ENCODE measurements at regions not wholly inside any gene's neighbourhood (a gene's known extent, or its start where the extent isn't known, plus 50 kb on each side); places are given as distances from the start of the nearest gene placed in this dataset.

- TF ChIP-seq POLR2A (IDR thresholded peaks at IDR 0.05; ENCODE audit: borderline replicate concordance, extremely low read depth, insufficient read depth, insufficient read length) (no peak), EZH2 (IDR thresholded peaks at IDR 0.05) (no peak), POLR2AphosphoS5 (IDR thresholded peaks at IDR 0.05; ENCODE audit: low read depth, low read length) (no peak)
- TF ChIP-seq, protein P1, sequence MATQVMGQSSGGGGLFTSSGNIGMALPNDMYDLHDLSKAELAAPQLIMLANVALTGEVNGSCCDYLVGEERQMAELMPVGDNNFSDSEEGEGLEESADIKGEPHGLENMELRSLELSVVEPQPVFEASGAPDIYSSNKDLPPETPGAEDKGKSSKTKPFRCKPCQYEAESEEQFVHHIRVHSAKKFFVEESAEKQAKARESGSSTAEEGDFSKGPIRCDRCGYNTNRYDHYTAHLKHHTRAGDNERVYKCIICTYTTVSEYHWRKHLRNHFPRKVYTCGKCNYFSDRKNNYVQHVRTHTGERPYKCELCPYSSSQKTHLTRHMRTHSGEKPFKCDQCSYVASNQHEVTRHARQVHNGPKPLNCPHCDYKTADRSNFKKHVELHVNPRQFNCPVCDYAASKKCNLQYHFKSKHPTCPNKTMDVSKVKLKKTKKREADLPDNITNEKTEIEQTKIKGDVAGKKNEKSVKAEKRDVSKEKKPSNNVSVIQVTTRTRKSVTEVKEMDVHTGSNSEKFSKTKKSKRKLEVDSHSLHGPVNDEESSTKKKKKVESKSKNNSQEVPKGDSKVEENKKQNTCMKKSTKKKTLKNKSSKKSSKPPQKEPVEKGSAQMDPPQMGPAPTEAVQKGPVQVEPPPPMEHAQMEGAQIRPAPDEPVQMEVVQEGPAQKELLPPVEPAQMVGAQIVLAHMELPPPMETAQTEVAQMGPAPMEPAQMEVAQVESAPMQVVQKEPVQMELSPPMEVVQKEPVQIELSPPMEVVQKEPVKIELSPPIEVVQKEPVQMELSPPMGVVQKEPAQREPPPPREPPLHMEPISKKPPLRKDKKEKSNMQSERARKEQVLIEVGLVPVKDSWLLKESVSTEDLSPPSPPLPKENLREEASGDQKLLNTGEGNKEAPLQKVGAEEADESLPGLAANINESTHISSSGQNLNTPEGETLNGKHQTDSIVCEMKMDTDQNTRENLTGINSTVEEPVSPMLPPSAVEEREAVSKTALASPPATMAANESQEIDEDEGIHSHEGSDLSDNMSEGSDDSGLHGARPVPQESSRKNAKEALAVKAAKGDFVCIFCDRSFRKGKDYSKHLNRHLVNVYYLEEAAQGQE (IDR thresholded peaks at IDR 0.05; ENCODE audit: low read depth), result no peak
- TF ChIP-seq, protein P2, sequence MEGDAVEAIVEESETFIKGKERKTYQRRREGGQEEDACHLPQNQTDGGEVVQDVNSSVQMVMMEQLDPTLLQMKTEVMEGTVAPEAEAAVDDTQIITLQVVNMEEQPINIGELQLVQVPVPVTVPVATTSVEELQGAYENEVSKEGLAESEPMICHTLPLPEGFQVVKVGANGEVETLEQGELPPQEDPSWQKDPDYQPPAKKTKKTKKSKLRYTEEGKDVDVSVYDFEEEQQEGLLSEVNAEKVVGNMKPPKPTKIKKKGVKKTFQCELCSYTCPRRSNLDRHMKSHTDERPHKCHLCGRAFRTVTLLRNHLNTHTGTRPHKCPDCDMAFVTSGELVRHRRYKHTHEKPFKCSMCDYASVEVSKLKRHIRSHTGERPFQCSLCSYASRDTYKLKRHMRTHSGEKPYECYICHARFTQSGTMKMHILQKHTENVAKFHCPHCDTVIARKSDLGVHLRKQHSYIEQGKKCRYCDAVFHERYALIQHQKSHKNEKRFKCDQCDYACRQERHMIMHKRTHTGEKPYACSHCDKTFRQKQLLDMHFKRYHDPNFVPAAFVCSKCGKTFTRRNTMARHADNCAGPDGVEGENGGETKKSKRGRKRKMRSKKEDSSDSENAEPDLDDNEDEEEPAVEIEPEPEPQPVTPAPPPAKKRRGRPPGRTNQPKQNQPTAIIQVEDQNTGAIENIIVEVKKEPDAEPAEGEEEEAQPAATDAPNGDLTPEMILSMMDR (IDR thresholded peaks at IDR 0.05 in 2 of 3, conservative IDR thresholded peaks at IDR 0.05 in 1 of 3; ENCODE audit: borderline replicate concordance in 1 of 3, insufficient read depth in 1 of 3, low read depth in 2 of 3, low read length in 2 of 3), result no peak
- TF ChIP-seq, protein P3, sequence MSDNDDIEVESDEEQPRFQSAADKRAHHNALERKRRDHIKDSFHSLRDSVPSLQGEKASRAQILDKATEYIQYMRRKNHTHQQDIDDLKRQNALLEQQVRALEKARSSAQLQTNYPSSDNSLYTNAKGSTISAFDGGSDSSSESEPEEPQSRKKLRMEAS (IDR thresholded peaks at IDR 0.05), result no peak
Measured at GRCh38 chr10:83142074-83142563, 997.2 kb upstream of the GHITM start.

Data from HCT116 (cell line).